ENCODE measurements at regions not wholly inside any gene's neighbourhood (a gene's known extent, or its start where the extent isn't known, plus 50 kb on each side); places are given as distances from the start of the nearest gene placed in this dataset.

DNA sequence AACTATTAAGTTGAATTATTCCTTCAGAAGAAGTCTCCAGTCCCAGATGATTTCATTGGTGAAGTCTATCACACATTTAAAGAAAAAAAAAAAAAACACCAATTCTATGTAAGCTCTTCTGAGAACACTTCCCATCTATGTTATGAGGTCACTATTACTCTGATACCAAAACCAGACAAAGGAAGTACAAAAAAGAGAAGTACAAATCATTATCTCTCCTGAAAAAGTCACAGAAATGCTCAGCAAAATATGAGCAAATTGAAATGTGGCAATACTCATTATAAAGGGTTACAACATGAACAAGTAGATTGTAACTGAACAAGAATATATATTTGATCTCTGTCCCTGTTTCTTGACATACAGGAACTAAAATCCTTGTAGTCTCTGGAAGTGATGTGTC is 280.4 kb downstream of the TLE1 start:
- TF ChIP-seq POLR2A (IDR thresholded peaks at IDR 0.05) (no peak), CTCF (IDR thresholded peaks at IDR 0.05) (no peak)
